A549 (cell line): ENCODE measurements at regions not wholly inside any gene's neighbourhood (a gene's known extent, or its start where the extent isn't known, plus 50 kb on each side); places are given as distances from the start of the nearest gene placed in this dataset.

ENCODE experiments used
- ATAC-seq, 2 experiments: fragments of 200-7000 bp in 1 of 2; fragments of >200 bp in 1 of 2; cut with Nextera tagmentation in 1 of 2; cut with Tn5 transposase in 1 of 2; 3 replicates each; pipeline versions ENCODE4 v1.8.0 to v1.9.1; 2018 to 2020; ENCODE audit warnings: mild to moderate bottlenecking in 1 of 2, moderate library complexity in 1 of 2
- CTCF ChIA-PET: fragments of 300-600 bp; sonication (Branson Sonifier 250); formaldehyde crosslinking; extraction: SDS; loops from one replicate; lab custom pipeline; 2021; ENCODE audit warnings: antibody characterized with exemption, inconsistent platforms; lab: Yijun Ruan, JAX
- POLR2A ChIA-PET: fragments of 350-600 bp; formaldehyde crosslinking; extraction: SDS; loops from one replicate; lab custom pipeline; 2021; ENCODE audit warnings: antibody characterized with exemption, inconsistent platforms; lab: Yijun Ruan, JAX
- DNase-seq, 2 experiments: peaks; one replicate each; pipeline versions ENCODE4 v3.0.0 to v3.0.0-alpha.2; 2011 to 2016; ENCODE audit warnings: low read depth in 1 of 2, low spot score in 1 of 2
- FAIRE-seq: peaks from 2 replicates; lab custom pipeline; 2011; peaks lifted over from hg19 to GRCh38; lab: Jason Lieb, UNC
- H3K27ac ChIP-seq, 2 experiments: fragments of >200 bp; sonication (Bioruptor Twin); formaldehyde crosslinking; 3 replicates each; pipeline ENCODE4 v1.5.1; 2016 to 2017
- H3K4me1 ChIP-seq: fragments of >200 bp; sonication (Bioruptor Twin); formaldehyde crosslinking; 3 replicates; pipeline ENCODE4 v1.6.1; 2016
- H3K4me2 ChIP-seq: fragments of >200 bp; sonication (Bioruptor Twin); formaldehyde crosslinking; 3 replicates; pipeline ENCODE4 v1.6.1; 2016
- H3K4me3 ChIP-seq: fragments of >200 bp; sonication (Bioruptor Twin); formaldehyde crosslinking; 3 replicates; pipeline ENCODE4 v1.5.1; 2016
- H3K9me3 ChIP-seq: fragments of >200 bp; sonication (Bioruptor Twin); formaldehyde crosslinking; 3 replicates; pipeline ENCODE4 v1.6.1; 2016
- BHLHE40 ChIP-seq: IDR thresholded peaks from 2 replicates; pipeline ENCODE4 v1.6.1; 2012; ENCODE audit warnings: low read depth, low read length, inconsistent platforms
- EHMT2 ChIP-seq: fragments of 200-600 bp; sonication (generic); IDR thresholded peaks from 2 replicates; pipeline ENCODE4 v1.6.1; 2016; ENCODE audit warnings: antibody characterized with exemption, low read depth, mild to moderate bottlenecking, moderate library complexity
- ESRRA ChIP-seq: fragments of 150-350 bp; IDR thresholded peaks from 2 replicates; pipeline ENCODE4 v1.6.1; 2014; ENCODE audit warnings: mild to moderate bottlenecking, low read length, borderline replicate concordance
- FOSL2 ChIP-seq, 2 experiments: fragments of 450-650 bp in 1 of 2; fragments of >200 bp in 1 of 2; sonication (Bioruptor Twin) in 1 of 2; formaldehyde crosslinking; IDR thresholded peaks; 2 replicates each; pipeline versions ENCODE4 v1.5.0 to v1.6.1; 2016 to 2020; ENCODE audit warnings: mild to moderate bottlenecking in 1 of 2, moderate library complexity in 1 of 2
- HDAC2 ChIP-seq: fragments of 200-600 bp; sonication (generic); IDR thresholded peaks from 2 replicates; pipeline ENCODE4 v1.6.1; 2016
- KDM1A ChIP-seq: fragments of 200-600 bp; sonication (generic); IDR thresholded peaks from 2 replicates; pipeline ENCODE4 v1.6.1; 2016; ENCODE audit warnings: low read depth, mild to moderate bottlenecking
- KDM5A ChIP-seq: fragments of 200-600 bp; sonication (generic); IDR thresholded peaks from 2 replicates; pipeline ENCODE4 v1.6.1; 2016; ENCODE audit warnings: antibody characterized with exemption, mild to moderate bottlenecking
- MAFK ChIP-seq: fragments of 450-650 bp; IDR thresholded peaks from 2 replicates; pipeline ENCODE4 v1.6.1; 2014; ENCODE audit not compliant: partially characterized antibody
- MYC ChIP-seq: IDR thresholded peaks from 2 replicates; pipeline ENCODE4 v1.6.1; 2012; ENCODE audit warnings: mild to moderate bottlenecking, inconsistent platforms, low read length, improper control_type of control experiment, borderline replicate concordance
- NR3C1 ChIP-seq: fragments of >200 bp; sonication (Bioruptor Twin); formaldehyde crosslinking; IDR thresholded peaks from 3 replicates; pipeline ENCODE4 v1.6.1; 2017
- PHF8 ChIP-seq: fragments of 200-600 bp; sonication (generic); IDR thresholded peaks from 2 replicates; pipeline ENCODE4 v1.6.1; 2016; ENCODE audit warnings: low read depth, mild to moderate bottlenecking, antibody characterized with exemption, moderate library complexity, borderline replicate concordance
- POLR2A ChIP-seq: IDR thresholded peaks from 2 replicates; pipeline ENCODE4 v1.6.1; 2012; ENCODE audit warnings: mild to moderate bottlenecking, low read length
- RAD21 ChIP-seq, 2 experiments: fragments of >200 bp in 1 of 2; sonication (Bioruptor Twin) in 1 of 2; formaldehyde crosslinking in 1 of 2; IDR thresholded peaks in 1 of 2; conservative IDR thresholded peaks in 1 of 2; 2 replicates in 1 of 2; 3 replicates in 1 of 2; pipeline ENCODE4 v1.6.1; 2012 to 2018; ENCODE audit warnings: inconsistent platforms in 1 of 2
- RCOR1 ChIP-seq: fragments of 150-350 bp; IDR thresholded peaks from 2 replicates; pipeline ENCODE4 v1.6.1; 2014; ENCODE audit warnings: antibody characterized with exemption, low read length, low read depth
- REST ChIP-seq: fragments of 200-600 bp; sonication (generic); IDR thresholded peaks from 2 replicates; pipeline ENCODE4 v1.6.1; 2016; ENCODE audit warnings: antibody characterized with exemption, mild to moderate bottlenecking, moderate library complexity
- RFX5 ChIP-seq: fragments of 450-650 bp; IDR thresholded peaks from 2 replicates; pipeline ENCODE4 v1.7.1; 2014; ENCODE audit warnings: antibody characterized with exemption, mild to moderate bottlenecking, moderate library complexity
- RNF2 ChIP-seq: fragments of 200-600 bp; sonication (generic); IDR thresholded peaks from 2 replicates; pipeline ENCODE4 v1.6.1; 2016; ENCODE audit warnings: low read depth, mild to moderate bottlenecking, antibody characterized with exemption, moderate library complexity, borderline replicate concordance
- SREBF2 ChIP-seq: fragments of 450-650 bp; IDR thresholded peaks from 2 replicates; pipeline ENCODE4 v1.6.1; 2014; ENCODE audit warnings: mild to moderate bottlenecking, moderate library complexity
- TP53 ChIP-seq: fragments of 250-450 bp; sonication (Bioruptor Pico); IDR thresholded peaks from 2 replicates; pipeline ENCODE4 v1.5.0; 2021; ENCODE audit warnings: mild to moderate bottlenecking, moderate library complexity
- ZC3H11A ChIP-seq: fragments of 450-650 bp; IDR thresholded peaks from 2 replicates; pipeline ENCODE4 v1.6.1; 2014; ENCODE audit warnings: antibody characterized with exemption, mild to moderate bottlenecking
- ZSCAN20 ChIP-seq: fragments of 250-450 bp; sonication (Bioruptor Pico); IDR thresholded peaks from 2 replicates; pipeline ENCODE4 v1.8.0; 2022; ENCODE audit warnings: mild to moderate bottlenecking, moderate library complexity
- WGBS: methylation state at CpG from one replicate; pipeline ENCODE4 v1.1.6; 2017; ENCODE audit errors: missing lambda C conversion rate; 5-methylcytosine and 5-hydroxymethylcytosine counted together
- TF ChIP-seq, protein P1 (sequence below): IDR thresholded peaks from 2 replicates; pipeline ENCODE4 v1.6.1; 2012
- TF ChIP-seq, protein P2 (sequence below): fragments of 250-450 bp; sonication (Bioruptor Pico); IDR thresholded peaks from 2 replicates; pipeline ENCODE4 v1.5.0; 2020; ENCODE audit warnings: low read depth, mild to moderate bottlenecking, moderate library complexity
- TF ChIP-seq, protein P3 (sequence below): fragments of 150-350 bp; IDR thresholded peaks from 2 replicates; pipeline ENCODE4 v1.6.1; 2014; ENCODE audit warnings: low read depth, mild to moderate bottlenecking, low read length
- TF ChIP-seq, protein P4 (sequence below): fragments of >200 bp; sonication (Bioruptor Twin); formaldehyde crosslinking; IDR thresholded peaks from 3 replicates; pipeline ENCODE4 v1.6.1; 2016
- TF ChIP-seq, protein P5 (sequence below): fragments of 450-650 bp; IDR thresholded peaks from 2 replicates; pipeline ENCODE4 v1.6.1; 2014; ENCODE audit warnings: antibody characterized with exemption
- TF ChIP-seq, protein P6 (sequence below): fragments of 250-450 bp; sonication (Bioruptor Pico); IDR thresholded peaks from 2 replicates; pipeline ENCODE4 v1.5.0; 2021; ENCODE audit warnings: mild to moderate bottlenecking, moderate library complexity, borderline replicate concordance

DNA sequence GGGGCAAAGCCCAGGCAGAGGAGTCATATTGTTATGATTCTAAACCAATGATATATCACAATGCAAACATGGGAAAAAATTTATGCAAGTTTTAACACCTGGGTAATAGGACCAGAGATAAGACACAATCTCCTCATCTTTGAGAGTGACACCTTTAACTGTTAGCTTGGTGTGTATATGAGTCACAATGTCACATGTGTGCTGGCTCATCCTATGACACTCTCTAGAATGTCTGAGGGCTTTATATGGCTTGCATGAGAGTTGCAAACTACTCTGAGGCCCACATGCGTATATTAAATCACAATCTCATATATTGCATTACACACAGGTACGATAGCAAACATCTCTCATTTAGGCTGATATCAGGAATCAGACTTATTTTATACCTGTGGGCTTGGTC lies 1055.4 kb upstream of the AMELY start:
- Histone ChIP-seq H3K27ac (no peak overlapping the region), H3K4me3 (no peak overlapping the region), H3K4me1 (no peaks in the 10 kb centered on the region), H3K4me2 (no peak overlapping the region), H3K9me3 (no peaks in the 10 kb centered on the region)
- WGBS = 54% methylated on average over 2 of the region's 2 CpGs
- FAIRE-seq (no peak), DNase-seq (no peak), ATAC-seq (no peak)
- CTCF ChIA-PET = no interaction called here
- POLR2A ChIA-PET = no interaction called here
- TF ChIP-seq, protein P1, sequence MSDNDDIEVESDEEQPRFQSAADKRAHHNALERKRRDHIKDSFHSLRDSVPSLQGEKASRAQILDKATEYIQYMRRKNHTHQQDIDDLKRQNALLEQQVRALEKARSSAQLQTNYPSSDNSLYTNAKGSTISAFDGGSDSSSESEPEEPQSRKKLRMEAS = no peak
- TF ChIP-seq TP53 (CRISPR knock-in tag) = no peak
- TF ChIP-seq RAD21 (conservative IDR thresholded peaks at IDR 0.05 in 1 of 2, IDR thresholded peaks at IDR 0.05 in 1 of 2) = no peak
- TF ChIP-seq ZSCAN20 (CRISPR knock-in tag) = no peak
- TF ChIP-seq EHMT2 = no peak
- TF ChIP-seq HDAC2 = no peak
- TF ChIP-seq SREBF2 = no peak
- TF ChIP-seq REST = no peak
- no peak for TF ChIP-seq RCOR1
- TF ChIP-seq NR3C1 = no peak
- TF ChIP-seq PHF8 = no peak
- no peak for TF ChIP-seq RFX5
- no peak for TF ChIP-seq FOSL2 (IDR thresholded peaks at IDR 0.05)
- TF ChIP-seq FOSL2 (CRISPR knock-in tag; IDR thresholded peaks at IDR 0.05) = no peak
- TF ChIP-seq KDM1A = no peak
- TF ChIP-seq RNF2 = no peak
- no peak for TF ChIP-seq POLR2A
- TF ChIP-seq KDM5A = no peak
- TF ChIP-seq, protein P2, sequence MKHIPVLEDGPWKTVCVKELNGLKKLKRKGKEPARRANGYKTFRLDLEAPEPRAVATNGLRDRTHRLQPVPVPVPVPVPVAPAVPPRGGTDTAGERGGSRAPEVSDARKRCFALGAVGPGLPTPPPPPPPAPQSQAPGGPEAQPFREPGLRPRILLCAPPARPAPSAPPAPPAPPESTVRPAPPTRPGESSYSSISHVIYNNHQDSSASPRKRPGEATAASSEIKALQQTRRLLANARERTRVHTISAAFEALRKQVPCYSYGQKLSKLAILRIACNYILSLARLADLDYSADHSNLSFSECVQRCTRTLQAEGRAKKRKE (CRISPR knock-in tag) = no peak
- TF ChIP-seq, protein P3, sequence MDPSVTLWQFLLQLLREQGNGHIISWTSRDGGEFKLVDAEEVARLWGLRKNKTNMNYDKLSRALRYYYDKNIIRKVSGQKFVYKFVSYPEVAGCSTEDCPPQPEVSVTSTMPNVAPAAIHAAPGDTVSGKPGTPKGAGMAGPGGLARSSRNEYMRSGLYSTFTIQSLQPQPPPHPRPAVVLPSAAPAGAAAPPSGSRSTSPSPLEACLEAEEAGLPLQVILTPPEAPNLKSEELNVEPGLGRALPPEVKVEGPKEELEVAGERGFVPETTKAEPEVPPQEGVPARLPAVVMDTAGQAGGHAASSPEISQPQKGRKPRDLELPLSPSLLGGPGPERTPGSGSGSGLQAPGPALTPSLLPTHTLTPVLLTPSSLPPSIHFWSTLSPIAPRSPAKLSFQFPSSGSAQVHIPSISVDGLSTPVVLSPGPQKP = no peak
- TF ChIP-seq, all 56 proteins: peak for 0

DNA sequence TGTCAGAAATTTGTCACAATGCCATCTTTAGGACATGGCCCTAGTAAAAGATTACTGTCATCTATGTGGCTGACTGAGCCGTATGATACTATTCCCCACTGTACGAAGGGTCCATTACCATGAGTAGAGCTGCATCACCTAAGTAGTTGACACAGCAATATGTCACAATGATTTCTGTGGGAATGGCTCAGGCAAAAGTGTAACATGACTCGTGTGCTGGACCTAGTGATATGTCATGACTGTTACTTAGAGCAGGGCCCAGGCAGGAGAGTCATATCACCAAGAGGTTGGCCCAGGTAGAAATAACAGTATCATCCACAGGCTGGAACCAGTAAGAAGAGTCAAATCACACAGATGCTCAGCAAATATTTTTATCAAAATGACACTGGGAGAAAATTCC lies 1051.8 kb upstream of the AMELY start:
- CTCF ChIA-PET = no interaction called here
- TF ChIP-seq RAD21 (conservative IDR thresholded peaks at IDR 0.05 in 1 of 2, IDR thresholded peaks at IDR 0.05 in 1 of 2) (no peak), MYC (no peak), POLR2A (no peak), HDAC2 (no peak), MAFK (no peak), BHLHE40 (no peak), RCOR1 (no peak), KDM1A (no peak), ESRRA (no peak), ZC3H11A (no peak)
- TF ChIP-seq, protein P4, sequence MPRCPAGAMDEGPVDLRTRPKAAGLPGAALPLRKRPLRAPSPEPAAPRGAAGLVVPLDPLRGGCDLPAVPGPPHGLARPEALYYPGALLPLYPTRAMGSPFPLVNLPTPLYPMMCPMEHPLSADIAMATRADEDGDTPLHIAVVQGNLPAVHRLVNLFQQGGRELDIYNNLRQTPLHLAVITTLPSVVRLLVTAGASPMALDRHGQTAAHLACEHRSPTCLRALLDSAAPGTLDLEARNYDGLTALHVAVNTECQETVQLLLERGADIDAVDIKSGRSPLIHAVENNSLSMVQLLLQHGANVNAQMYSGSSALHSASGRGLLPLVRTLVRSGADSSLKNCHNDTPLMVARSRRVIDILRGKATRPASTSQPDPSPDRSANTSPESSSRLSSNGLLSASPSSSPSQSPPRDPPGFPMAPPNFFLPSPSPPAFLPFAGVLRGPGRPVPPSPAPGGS = no peak
- TF ChIP-seq, protein P5, sequence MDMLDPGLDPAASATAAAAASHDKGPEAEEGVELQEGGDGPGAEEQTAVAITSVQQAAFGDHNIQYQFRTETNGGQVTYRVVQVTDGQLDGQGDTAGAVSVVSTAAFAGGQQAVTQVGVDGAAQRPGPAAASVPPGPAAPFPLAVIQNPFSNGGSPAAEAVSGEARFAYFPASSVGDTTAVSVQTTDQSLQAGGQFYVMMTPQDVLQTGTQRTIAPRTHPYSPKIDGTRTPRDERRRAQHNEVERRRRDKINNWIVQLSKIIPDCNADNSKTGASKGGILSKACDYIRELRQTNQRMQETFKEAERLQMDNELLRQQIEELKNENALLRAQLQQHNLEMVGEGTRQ = no peak
- TF ChIP-seq, protein P6, sequence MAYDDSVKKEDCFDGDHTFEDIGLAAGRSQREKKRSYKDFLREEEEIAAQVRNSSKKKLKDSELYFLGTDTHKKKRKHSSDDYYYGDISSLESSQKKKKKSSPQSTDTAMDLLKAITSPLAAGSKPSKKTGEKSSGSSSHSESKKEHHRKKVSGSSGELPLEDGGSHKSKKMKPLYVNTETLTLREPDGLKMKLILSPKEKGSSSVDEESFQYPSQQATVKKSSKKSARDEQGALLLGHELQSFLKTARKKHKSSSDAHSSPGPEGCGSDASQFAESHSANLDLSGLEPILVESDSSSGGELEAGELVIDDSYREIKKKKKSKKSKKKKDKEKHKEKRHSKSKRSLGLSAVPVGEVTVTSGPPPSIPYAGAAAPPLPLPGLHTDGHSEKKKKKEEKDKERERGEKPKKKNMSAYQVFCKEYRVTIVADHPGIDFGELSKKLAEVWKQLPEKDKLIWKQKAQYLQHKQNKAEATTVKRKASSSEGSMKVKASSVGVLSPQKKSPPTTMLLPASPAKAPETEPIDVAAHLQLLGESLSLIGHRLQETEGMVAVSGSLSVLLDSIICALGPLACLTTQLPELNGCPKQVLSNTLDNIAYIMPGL (CRISPR knock-in tag) = no peak
- TF ChIP-seq, protein P2 (CRISPR knock-in tag) = no peak

More for the DNA sequence above, 1051.8 kb upstream of the AMELY start:
- Histone ChIP-seq H3K4me1 (no peaks in the 10 kb centered on the region), H3K9me3 (no peaks in the 10 kb centered on the region), H3K27ac (no peak overlapping the region), H3K4me3 (no peak overlapping the region), H3K4me2 (no peak overlapping the region)
- ATAC-seq = no peak
- FAIRE-seq = no peak
- WGBS = 0% methylated on average over 1 of the region's 3 CpGs
- POLR2A ChIA-PET = no interaction called here
- DNase-seq = no peak
